ENCODE measurements at regions not wholly inside any gene's neighbourhood (a gene's known extent, or its start where the extent isn't known, plus 50 kb on each side); places are given as distances from the start of the nearest gene placed in this dataset.

- no peaks in the 10 kb centered on the region for H3K27me3 ChIP-seq
- H3K36me3 ChIP-seq: no peaks in the 10 kb centered on the region
- no peak overlapping the region for H3K4me3 ChIP-seq (replicated peaks in 1 of 3)
- H3K9me3 ChIP-seq: no peaks in the 10 kb centered on the region
- DNase-seq: no peak
- intact Hi-C loops (cut with DNase I): no loop called here
- no peak overlapping the region for H3K27ac ChIP-seq
- no peaks in the 10 kb centered on the region for H3K4me1 ChIP-seq
- WGBS, 2 donors: 35 to 42% methylated on average over 6 of the region's 6 CpGs
- TF ChIP-seq POLR2A (IDR thresholded peaks at IDR 0.05) (no peak), CTCF (IDR thresholded peaks at IDR 0.05) (peak in 1 of 6 experiments; percentile 21)
These were observed 257.7 kb upstream of the FOXF1 start for GRCh38 chr16:86252596-86252995.

- Histone ChIP-seq H3K4me1 (no peaks in the 10 kb centered on the region), H3K9me3 (no peaks in the 10 kb centered on the region), H3K36me3 (no peaks in the 10 kb centered on the region), H3K27ac (no peak overlapping the region), H3K4me3 (replicated peaks in 1 of 3) (no peak overlapping the region), H3K27me3 (no peaks in the 10 kb centered on the region)
- no peak for DNase-seq
- intact Hi-C loops (cut with DNase I): no loop called here
- no peak for TF ChIP-seq CTCF (IDR thresholded peaks at IDR 0.05)
- TF ChIP-seq POLR2A (IDR thresholded peaks at IDR 0.05): no peak
These were observed 254.4 kb upstream of the FOXF1 start for GRCh38 chr16:86255966-86256365.

DNA sequence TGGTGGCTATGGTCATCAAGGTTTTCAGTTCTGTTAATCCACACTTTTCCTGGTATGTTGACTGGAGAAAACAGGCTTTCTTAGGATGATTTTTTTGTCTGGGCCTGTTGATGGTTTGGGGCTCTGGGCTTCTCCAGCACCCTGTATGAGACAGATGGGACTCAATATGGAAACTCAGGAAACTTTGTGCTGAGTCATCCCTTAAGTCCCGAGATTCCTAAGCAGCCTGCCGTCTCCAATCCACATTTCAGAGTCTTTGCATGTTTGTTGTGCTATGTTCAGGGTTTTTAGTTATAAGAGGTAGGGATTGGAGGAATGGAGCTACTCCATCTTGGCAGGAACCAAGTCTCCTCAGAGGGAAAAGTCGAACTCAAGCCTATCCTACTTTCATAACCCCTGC, 253.3 kb upstream of the FOXF1 start:
- 90 to 92% methylated on average over 3 of the region's 3 CpGs for WGBS, 2 donors
- Histone ChIP-seq H3K4me3 (replicated peaks in 1 of 3) (no peak overlapping the region), H3K36me3 (no peaks in the 10 kb centered on the region), H3K9me3 (no peaks in the 10 kb centered on the region), H3K27me3 (no peaks in the 10 kb centered on the region), H3K27ac (no peak overlapping the region), H3K4me1 (no peaks in the 10 kb centered on the region)
- intact Hi-C loops (cut with DNase I): no loop called here
- TF ChIP-seq CTCF (IDR thresholded peaks at IDR 0.05) (no peak), POLR2A (IDR thresholded peaks at IDR 0.05) (no peak)
- DNase-seq: no peak

DNA sequence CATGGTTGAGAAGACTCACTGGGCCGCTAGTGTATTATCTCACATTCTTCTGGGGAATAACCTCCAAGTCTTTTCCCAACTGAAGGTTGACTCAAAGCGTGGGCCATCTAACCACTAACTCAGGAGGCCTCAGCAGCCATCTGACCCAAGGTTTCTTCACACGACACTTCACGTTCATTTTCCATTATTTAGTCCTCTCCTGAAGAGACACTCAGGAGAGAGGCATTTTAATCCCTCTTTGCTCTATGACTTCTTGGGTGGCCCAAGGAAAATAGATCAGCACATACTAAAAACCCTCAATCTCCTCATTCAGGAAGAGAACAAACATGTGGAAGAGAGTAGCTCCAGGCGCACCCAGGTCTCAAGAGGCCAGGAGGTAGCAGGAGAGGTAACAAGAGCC, 252.8 kb upstream of the FOXF1 start:
- Histone ChIP-seq H3K27me3 (no peaks in the 10 kb centered on the region), H3K4me3 (replicated peaks in 1 of 3) (no peak overlapping the region), H3K36me3 (no peaks in the 10 kb centered on the region), H3K4me1 (no peaks in the 10 kb centered on the region), H3K9me3 (no peaks in the 10 kb centered on the region), H3K27ac (no peak overlapping the region)
- TF ChIP-seq POLR2A (IDR thresholded peaks at IDR 0.05) (no peak), CTCF (IDR thresholded peaks at IDR 0.05) (no peak)
- WGBS, 2 donors: 48 to 65% methylated on average over 5 of the region's 5 CpGs
- DNase-seq: no peak
- intact Hi-C loops (cut with DNase I): no loop called here

GRCh38 chr16:86258713-86259112, 251.6 kb upstream of the FOXF1 start:
- H3K4me3 ChIP-seq (replicated peaks in 1 of 3): no peak overlapping the region
- no peaks in the 10 kb centered on the region for H3K36me3 ChIP-seq
- DNase-seq: no peak
- H3K4me1 ChIP-seq: no peaks in the 10 kb centered on the region
- TF ChIP-seq POLR2A (IDR thresholded peaks at IDR 0.05) (no peak), CTCF (IDR thresholded peaks at IDR 0.05) (no peak)
- H3K27ac ChIP-seq: no peak overlapping the region
- intact Hi-C loops (cut with DNase I): no loop called here
- no peaks in the 10 kb centered on the region for H3K27me3 ChIP-seq
- H3K9me3 ChIP-seq: no peaks in the 10 kb centered on the region
- WGBS, 2 donors: 43 to 67% methylated on average over 3 of the region's 3 CpGs
